Fibroblast of lung (primary cell): ENCODE measurements at regions not wholly inside any gene's neighbourhood (a gene's known extent, or its start where the extent isn't known, plus 50 kb on each side); places are given as distances from the start of the nearest gene placed in this dataset.

Experiments used
- DNase-seq, 2 donors: peaks; one replicate each; pipeline versions ENCODE4 v3.0.0 to v3.0.0-alpha.2; 2010; ENCODE audit warnings: low read depth in 2 of 2
- H2AFZ ChIP-seq: 2 replicates; pipeline ENCODE4 v1.5.1; 2012; ENCODE audit warnings: low read length, control low read depth, inconsistent platforms
- H3K27ac ChIP-seq: 2 replicates; pipeline ENCODE4 v1.5.1; 2011; ENCODE audit warnings: low read length, control low read depth; ENCODE audit not compliant: insufficient read depth
- H3K27me3 ChIP-seq: 2 replicates; pipeline ENCODE4 v1.5.1; 2011; ENCODE audit warnings: mild to moderate bottlenecking, low read length; ENCODE audit not compliant: control insufficient read depth, insufficient read depth
- H3K36me3 ChIP-seq: 2 replicates; pipeline ENCODE4 v1.5.1; 2011; ENCODE audit warnings: low read length; ENCODE audit not compliant: control insufficient read depth, insufficient read depth
- H3K4me1 ChIP-seq: 2 replicates; pipeline ENCODE4 v1.5.1; 2011; ENCODE audit warnings: low read length; ENCODE audit not compliant: control insufficient read depth, insufficient read depth; ENCODE audit errors: extremely low read depth
- H3K4me2 ChIP-seq: 2 replicates; pipeline ENCODE4 v1.5.1; 2011; ENCODE audit warnings: low read length, control low read depth; ENCODE audit not compliant: insufficient read depth; ENCODE audit errors: extremely low read depth
- H3K4me3 ChIP-seq, 4 experiments: fragments of 200-600 bp in 1 of 4; sonication (generic) in 1 of 4; replicated peaks in 1 of 4; 2 replicates each; pipeline ENCODE4 v1.5.1; 2011 to 2016; ENCODE audit warnings: low read length in 4 of 4, low read depth in 3 of 4, mild to moderate bottlenecking in 3 of 4, control low read depth in 2 of 4, inconsistent platforms in 1 of 4, mixed read lengths in 1 of 4; ENCODE audit not compliant: insufficient read depth in 1 of 4; ENCODE audit errors: control extremely low read depth in 1 of 4
- H3K79me2 ChIP-seq: 2 replicates; pipeline ENCODE4 v1.5.1; 2012; ENCODE audit warnings: mild to moderate bottlenecking, low read length, inconsistent platforms; ENCODE audit not compliant: control insufficient read depth, insufficient read depth
- H3K9ac ChIP-seq: 2 replicates; pipeline ENCODE4 v1.5.1; 2011; ENCODE audit warnings: mild to moderate bottlenecking, low read length, control low read depth; ENCODE audit not compliant: insufficient read depth
- H3K9me3 ChIP-seq: 2 replicates; pipeline ENCODE4 v1.5.1; 2012; ENCODE audit warnings: low read depth, low read length; ENCODE audit not compliant: control insufficient read depth, insufficient read depth
- H4K20me1 ChIP-seq: 2 replicates; pipeline ENCODE4 v1.5.1; 2011; ENCODE audit warnings: low read length; ENCODE audit not compliant: control insufficient read depth, insufficient read depth; ENCODE audit errors: extremely low read depth
- EZH2 ChIP-seq: IDR thresholded peaks from 2 replicates; pipeline ENCODE4 v1.5.1; 2012; ENCODE audit warnings: low read length, control low read depth, mild to moderate bottlenecking; ENCODE audit errors: missing control alignments
- TF ChIP-seq, protein P1 (sequence below), 2 donors: IDR thresholded peaks in 1 of 2; conservative IDR thresholded peaks in 1 of 2; 1 replicate in 1 of 2; 2 replicates in 1 of 2; pipeline ENCODE4 v1.5.1; 2011 to 2012; ENCODE audit warnings: low read length in 2 of 2, control low read depth in 1 of 2, inconsistent platforms in 1 of 2, low read depth in 1 of 2, mild to moderate bottlenecking in 1 of 2

DNA sequence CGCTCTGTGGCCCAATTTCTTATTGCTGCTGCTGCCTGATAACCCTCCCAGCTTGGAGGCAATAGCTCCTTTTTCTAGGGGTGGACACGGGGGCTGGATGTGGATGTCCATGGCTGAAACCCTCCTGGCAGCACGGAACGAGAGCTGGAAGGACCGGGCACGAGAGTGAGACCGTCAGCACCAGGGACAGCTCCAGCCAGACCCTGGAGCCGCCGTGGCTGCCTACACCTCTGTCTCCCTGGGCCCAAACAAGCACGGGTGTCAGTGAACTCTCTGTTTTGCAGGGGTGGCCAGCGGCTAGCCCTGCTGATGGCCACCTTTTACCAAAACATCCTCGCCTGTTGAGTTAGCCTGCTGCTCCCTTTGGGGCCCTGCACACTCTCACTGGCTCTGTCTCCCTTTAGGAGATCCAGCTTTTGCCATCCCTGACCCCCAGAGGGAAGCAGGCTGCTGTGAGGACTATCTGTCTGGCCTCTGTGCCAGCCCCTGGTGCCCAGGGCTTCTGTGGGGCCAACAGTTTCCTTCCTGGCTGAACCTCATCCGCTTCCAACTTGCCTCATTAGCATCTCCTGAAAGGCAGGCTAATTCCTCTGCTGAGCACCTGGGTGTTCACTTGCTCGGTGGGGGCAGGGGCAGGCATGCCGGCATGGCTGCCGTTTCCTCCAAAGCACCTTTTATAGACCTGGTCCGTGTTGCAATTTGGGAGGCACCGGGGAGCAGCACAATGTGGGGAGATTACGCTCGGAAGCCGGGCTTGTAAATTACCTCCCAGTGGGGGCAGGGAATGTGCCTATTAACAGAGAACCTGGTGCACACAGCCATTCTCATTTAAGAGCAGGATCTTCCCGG lies 118.1 kb downstream of the ENGASE start:
- H3K79me2 ChIP-seq = no peaks in the 10 kb centered on the region
- H4K20me1 ChIP-seq = no peaks in the 10 kb centered on the region
- H3K4me3 ChIP-seq = no peak overlapping the region
- TF ChIP-seq EZH2 = no peak
- TF ChIP-seq, protein P1, sequence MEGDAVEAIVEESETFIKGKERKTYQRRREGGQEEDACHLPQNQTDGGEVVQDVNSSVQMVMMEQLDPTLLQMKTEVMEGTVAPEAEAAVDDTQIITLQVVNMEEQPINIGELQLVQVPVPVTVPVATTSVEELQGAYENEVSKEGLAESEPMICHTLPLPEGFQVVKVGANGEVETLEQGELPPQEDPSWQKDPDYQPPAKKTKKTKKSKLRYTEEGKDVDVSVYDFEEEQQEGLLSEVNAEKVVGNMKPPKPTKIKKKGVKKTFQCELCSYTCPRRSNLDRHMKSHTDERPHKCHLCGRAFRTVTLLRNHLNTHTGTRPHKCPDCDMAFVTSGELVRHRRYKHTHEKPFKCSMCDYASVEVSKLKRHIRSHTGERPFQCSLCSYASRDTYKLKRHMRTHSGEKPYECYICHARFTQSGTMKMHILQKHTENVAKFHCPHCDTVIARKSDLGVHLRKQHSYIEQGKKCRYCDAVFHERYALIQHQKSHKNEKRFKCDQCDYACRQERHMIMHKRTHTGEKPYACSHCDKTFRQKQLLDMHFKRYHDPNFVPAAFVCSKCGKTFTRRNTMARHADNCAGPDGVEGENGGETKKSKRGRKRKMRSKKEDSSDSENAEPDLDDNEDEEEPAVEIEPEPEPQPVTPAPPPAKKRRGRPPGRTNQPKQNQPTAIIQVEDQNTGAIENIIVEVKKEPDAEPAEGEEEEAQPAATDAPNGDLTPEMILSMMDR (conservative IDR thresholded peaks at IDR 0.05 in 1 of 2, IDR thresholded peaks at IDR 0.05 in 1 of 2; ENCODE audit: low read depth in 1 of 2, low read length in 2 of 2) = no peak
- DNase-seq = peak; percentile 12 to 23
- H3K9ac ChIP-seq = no peak overlapping the region
- H3K27me3 ChIP-seq = no peaks in the 10 kb centered on the region
- no peak overlapping the region for H2AFZ ChIP-seq
- H3K9me3 ChIP-seq = no peaks in the 10 kb centered on the region
- no peak overlapping the region for H3K27ac ChIP-seq
- H3K36me3 ChIP-seq = no peaks in the 10 kb centered on the region
- no peak overlapping the region for H3K4me2 ChIP-seq
- H3K4me1 ChIP-seq = no peaks in the 10 kb centered on the region

DNA sequence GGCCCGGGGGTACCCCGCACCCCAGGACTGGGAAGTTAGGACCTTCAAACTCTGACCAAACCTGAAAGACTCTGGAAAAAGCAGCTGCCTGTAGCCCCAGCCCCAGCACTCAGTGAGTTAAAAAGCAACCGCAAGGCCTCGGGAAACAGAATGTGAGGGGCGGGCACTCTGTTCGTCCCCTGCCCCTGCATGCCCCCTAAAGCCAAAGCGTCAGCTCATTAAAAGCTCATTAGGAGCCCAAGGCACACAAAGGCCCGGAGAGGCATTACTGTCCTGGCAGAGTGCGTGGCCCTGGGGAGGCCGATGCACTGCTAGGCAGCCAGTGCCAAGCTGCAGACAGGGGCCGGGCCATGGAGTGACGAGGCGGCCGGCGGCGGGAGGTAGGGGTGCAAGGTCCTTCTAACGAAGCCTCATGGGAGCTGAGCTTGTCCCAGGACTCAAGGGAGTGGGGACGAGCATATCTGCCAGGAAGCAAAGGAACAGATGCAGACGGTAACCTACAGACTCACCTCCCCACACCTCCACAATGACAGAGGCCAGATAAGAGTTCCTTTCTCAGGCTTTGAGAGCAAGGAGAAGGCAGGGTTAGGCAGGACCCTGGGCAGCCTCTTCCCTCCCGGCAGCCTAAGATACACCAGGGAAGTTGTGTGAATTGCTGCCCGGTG lies 116.8 kb downstream of the ENGASE start:
- no peaks in the 10 kb centered on the region for H3K36me3 ChIP-seq
- no peak for TF ChIP-seq EZH2
- TF ChIP-seq, protein P1 (conservative IDR thresholded peaks at IDR 0.05 in 1 of 2, IDR thresholded peaks at IDR 0.05 in 1 of 2; ENCODE audit: low read depth in 1 of 2, low read length in 2 of 2) = no peak
- H3K79me2 ChIP-seq = no peaks in the 10 kb centered on the region
- H2AFZ ChIP-seq = no peak overlapping the region
- H3K4me1 ChIP-seq = no peaks in the 10 kb centered on the region
- H3K9ac ChIP-seq = no peak overlapping the region
- H3K27ac ChIP-seq = no peak overlapping the region
- no peaks in the 10 kb centered on the region for H4K20me1 ChIP-seq
- no peaks in the 10 kb centered on the region for H3K27me3 ChIP-seq
- DNase-seq = no peak
- no peak overlapping the region for H3K4me2 ChIP-seq
- no peaks in the 10 kb centered on the region for H3K9me3 ChIP-seq
- H3K4me3 ChIP-seq = no peak overlapping the region

DNA sequence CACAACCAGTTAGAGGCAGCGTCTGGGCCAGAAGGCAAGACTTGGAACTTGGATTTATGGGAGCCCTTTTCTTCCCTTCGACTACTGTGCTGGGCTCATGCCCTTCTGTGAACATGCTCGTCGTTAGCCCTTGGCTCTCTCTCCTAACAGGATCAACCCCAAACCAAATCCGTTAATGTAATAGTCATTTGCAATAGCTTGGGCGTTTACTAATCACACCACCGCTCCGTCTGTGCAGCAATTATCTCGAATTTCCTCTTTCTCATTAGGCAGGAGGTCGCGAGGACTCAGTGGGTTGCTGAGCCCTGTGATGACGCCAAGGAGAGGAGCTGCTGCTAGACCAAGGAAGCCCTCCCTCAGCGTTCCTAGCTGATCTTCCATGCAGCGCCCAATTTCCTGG lies 114.7 kb downstream of the ENGASE start:
- no peak overlapping the region for H3K4me2 ChIP-seq
- H3K79me2 ChIP-seq = no peaks in the 10 kb centered on the region
- no peak for TF ChIP-seq EZH2
- TF ChIP-seq, protein P1 (conservative IDR thresholded peaks at IDR 0.05 in 1 of 2, IDR thresholded peaks at IDR 0.05 in 1 of 2; ENCODE audit: low read depth in 1 of 2, low read length in 2 of 2) = no peak
- no peaks in the 10 kb centered on the region for H3K9me3 ChIP-seq
- no peak overlapping the region for H3K9ac ChIP-seq
- H3K4me3 ChIP-seq = no peak overlapping the region
- no peaks in the 10 kb centered on the region for H4K20me1 ChIP-seq
- H3K27ac ChIP-seq = no peak overlapping the region
- no peaks in the 10 kb centered on the region for H3K4me1 ChIP-seq
- H3K36me3 ChIP-seq = no peaks in the 10 kb centered on the region
- H3K27me3 ChIP-seq = peaks cover 6% of the 10 kb centered on the region
- H2AFZ ChIP-seq = no peak overlapping the region
- no peak for DNase-seq
